HepG2 (cell line): ENCODE measurements at regions not wholly inside any gene's neighbourhood (a gene's known extent, or its start where the extent isn't known, plus 50 kb on each side); places are given as distances from the start of the nearest gene placed in this dataset.
A peak's percentile ranks its signal among the peaks of the same experiment; 100 is the strongest.

Experiments
- ATAC-seq: fragments of 200-7000 bp; cut with Tn5 transposase; 3 replicates; pipeline ENCODE4 v1.9.1; 2020; ENCODE audit warnings: mild to moderate bottlenecking, moderate library complexity
- BruUV-seq: library from RNA; stranded (reverse); fragments of 400-500 nt; replicated peaks from 2 replicates; lab custom pipeline; 2021; lab: Mats Ljungman, UMichigan
- CTCF ChIA-PET: fragments of 300-600 bp; formaldehyde crosslinking; extraction: SDS; loops from one replicate; lab custom pipeline; 2021; ENCODE audit warnings: low total read pairs, inconsistent platforms, low intra/inter-chr PET ratio; lab: Yijun Ruan, JAX
- POLR2A ChIA-PET: fragments of 350-600 bp; sonication (Branson Sonifier 250); formaldehyde crosslinking; loops from one replicate; lab custom pipeline; 2020; ENCODE audit warnings: antibody characterized with exemption, inconsistent platforms; lab: Yijun Ruan, JAX
- DNase-seq: peaks from one replicate; pipeline ENCODE4 v3.0.0-alpha.2; 2015; ENCODE audit warnings: low spot score
- FAIRE-seq: peaks from 3 replicates; lab custom pipeline; 2011; peaks lifted over from hg19 to GRCh38; lab: Jason Lieb, UNC
- H2AFZ ChIP-seq: one replicate; pipeline ENCODE4 v1.6.1; 2011; ENCODE audit warnings: low read length, inconsistent platforms
- H3K27ac ChIP-seq: fragments of 300-600 bp; 3 replicates; pipeline ENCODE4 v1.8.0; 2011; ENCODE audit warnings: mixed run types, mild to moderate bottlenecking, mixed read lengths, low read length, inconsistent platforms; ENCODE audit not compliant: insufficient read depth; ENCODE audit errors: extremely low read length
- H3K27me3 ChIP-seq, 2 experiments: fragments of 200-600 bp in 1 of 2; 2 replicates in 1 of 2; 3 replicates in 1 of 2; pipeline versions ENCODE4 v1.6.0 to v1.8.0; 2011; ENCODE audit warnings: low read length in 2 of 2, mild to moderate bottlenecking in 2 of 2, moderate library complexity in 2 of 2, inconsistent platforms in 1 of 2; ENCODE audit not compliant: insufficient read depth in 2 of 2, control insufficient read depth in 1 of 2
- H3K36me3 ChIP-seq, 2 experiments: fragments of 200-600 bp in 1 of 2; replicated peaks in 1 of 2; 2 replicates in 1 of 2; 3 replicates in 1 of 2; pipeline versions ENCODE4 v1.5.1 to v1.8.0; 2011; ENCODE audit warnings: low read length in 2 of 2, inconsistent platforms in 1 of 2; ENCODE audit not compliant: insufficient read depth in 2 of 2, control insufficient read depth in 1 of 2
- H3K4me1 ChIP-seq: 2 replicates; pipeline ENCODE4 v1.5.1; 2012; ENCODE audit warnings: low read length, inconsistent platforms; ENCODE audit not compliant: insufficient read depth
- H3K4me2 ChIP-seq: 2 replicates; pipeline ENCODE4 v1.6.0; 2011; ENCODE audit warnings: low read depth, low read length, inconsistent platforms
- H3K4me3 ChIP-seq, 3 experiments: fragments of 200-600 bp in 1 of 3; sonication (generic), shearing (Covaris generic) in 1 of 3; replicated peaks in 1 of 3; 2 replicates each; pipeline ENCODE4 v1.5.1; 2011 to 2016; ENCODE audit warnings: low read length in 3 of 3, inconsistent platforms in 2 of 3, low read depth in 2 of 3, mild to moderate bottlenecking in 2 of 3, control low read depth in 1 of 3, mixed read lengths in 1 of 3; ENCODE audit not compliant: insufficient read depth in 1 of 3
- H3K79me2 ChIP-seq: one replicate; pipeline ENCODE4 v1.6.1; 2011; ENCODE audit warnings: low read length, inconsistent platforms; ENCODE audit not compliant: insufficient read depth
- H3K9ac ChIP-seq: 2 replicates; pipeline ENCODE4 v1.6.0; 2011; ENCODE audit warnings: mild to moderate bottlenecking, low read depth, low read length, inconsistent platforms; ENCODE audit not compliant: insufficient read depth
- H3K9me3 ChIP-seq: 2 replicates; pipeline ENCODE4 v1.5.1; 2012; ENCODE audit warnings: mild to moderate bottlenecking, low read length
- H4K20me1 ChIP-seq: 2 replicates; pipeline ENCODE4 v1.6.0; 2011; ENCODE audit warnings: inconsistent platforms, mild to moderate bottlenecking, low read length, moderate library complexity; ENCODE audit not compliant: insufficient read depth
- ATF7 ChIP-seq, 2 experiments: fragments of 450-650 bp in 1 of 2; sonication (generic) in 1 of 2; formaldehyde crosslinking in 1 of 2; IDR thresholded peaks; 2 replicates each; pipeline versions ENCODE4 v1.4.0 to v1.6.1; 2016 to 2020; ENCODE audit warnings: antibody characterized with exemption in 1 of 2, mild to moderate bottlenecking in 1 of 2, missing genetic modification reagents in 1 of 2
- GFI1 ChIP-seq: sonication (generic); formaldehyde crosslinking; IDR thresholded peaks from 2 replicates; pipeline ENCODE4 v1.5.0; 2020; ENCODE audit warnings: missing genetic modification reagents, mild to moderate bottlenecking, borderline replicate concordance
- GLI4 ChIP-seq: sonication (generic); formaldehyde crosslinking; IDR thresholded peaks from 2 replicates; pipeline ENCODE4 v1.5.1; 2020; ENCODE audit warnings: missing genetic modification reagents, mild to moderate bottlenecking, moderate library complexity, borderline replicate concordance
- HNF4A ChIP-seq: sonication (generic); formaldehyde crosslinking; IDR thresholded peaks from 2 replicates; pipeline ENCODE4 v1.4.0; 2020; ENCODE audit warnings: missing genetic modification reagents
- RFX1 ChIP-seq: fragments of 450-650 bp; IDR thresholded peaks from 2 replicates; pipeline ENCODE4 v1.6.1; 2017
- SCMH1 ChIP-seq: sonication (generic); formaldehyde crosslinking; IDR thresholded peaks from 2 replicates; pipeline ENCODE4 v1.9.0; 2021; ENCODE audit warnings: missing genetic modification reagents, mild to moderate bottlenecking, borderline replicate concordance
- TGIF2 ChIP-seq: IDR thresholded peaks from 2 replicates; pipeline ENCODE4 v1.6.1; 2016; ENCODE audit warnings: control low read depth, missing compliant biosample characterization
- ZFAT ChIP-seq: sonication (generic); formaldehyde crosslinking; conservative IDR thresholded peaks from 2 replicates; pipeline ENCODE4 v1.8.1; 2023; ENCODE audit warnings: missing genetic modification reagents, inconsistent platforms
- ZKSCAN1 ChIP-seq: fragments of 150-350 bp; IDR thresholded peaks from 2 replicates; pipeline ENCODE4 v1.6.1; 2014; ENCODE audit warnings: low read length
- ZNF180 ChIP-seq: sonication (generic); formaldehyde crosslinking; IDR thresholded peaks from 2 replicates; pipeline ENCODE4 v1.4.0; 2020; ENCODE audit warnings: low read depth, missing genetic modification reagents, borderline replicate concordance
- ZNF251 ChIP-seq: sonication (generic); formaldehyde crosslinking; IDR thresholded peaks from 2 replicates; pipeline ENCODE4 v1.9.0; 2021; ENCODE audit warnings: mild to moderate bottlenecking, missing genetic modification reagents
- ZNF275 ChIP-seq: sonication (generic); formaldehyde crosslinking; IDR thresholded peaks from 2 replicates; pipeline ENCODE4 v1.8.0; 2022; ENCODE audit warnings: missing genetic modification reagents, mild to moderate bottlenecking, inconsistent platforms, borderline replicate concordance
- ZNF333 ChIP-seq: sonication (generic); formaldehyde crosslinking; IDR thresholded peaks from 2 replicates; pipeline ENCODE4 v1.4.0; 2020; ENCODE audit warnings: mild to moderate bottlenecking, missing genetic modification reagents, borderline replicate concordance
- ZNF577 ChIP-seq: sonication (generic); formaldehyde crosslinking; IDR thresholded peaks from 2 replicates; pipeline ENCODE4 v1.4.0; 2020; ENCODE audit warnings: mild to moderate bottlenecking, low read depth, missing genetic modification reagents, borderline replicate concordance
- ZNF580 ChIP-seq: IDR thresholded peaks from 2 replicates; pipeline ENCODE4 v1.6.1; 2016; ENCODE audit warnings: low read depth, borderline replicate concordance
- ZNF691 ChIP-seq: sonication (generic); formaldehyde crosslinking; IDR thresholded peaks from 2 replicates; pipeline ENCODE4 v1.4.0; 2020; ENCODE audit warnings: missing genetic modification reagents, low read depth, mild to moderate bottlenecking, borderline replicate concordance
- ZNF761 ChIP-seq: sonication (generic); formaldehyde crosslinking; conservative IDR thresholded peaks from 2 replicates; pipeline ENCODE4 v1.4.0; 2020; ENCODE audit warnings: mild to moderate bottlenecking, missing genetic modification reagents
- ZNF777 ChIP-seq: sonication (generic); formaldehyde crosslinking; IDR thresholded peaks from 2 replicates; pipeline ENCODE4 v1.4.0; 2020; ENCODE audit warnings: missing genetic modification reagents
- ZSCAN20 ChIP-seq: sonication (generic); formaldehyde crosslinking; IDR thresholded peaks from 2 replicates; pipeline ENCODE4 v1.4.0; 2020; ENCODE audit warnings: missing genetic modification reagents, mild to moderate bottlenecking, borderline replicate concordance
- WGBS: methylation state at CpG from one replicate; pipeline ENCODE4 v1.1.6; 2017; ENCODE audit warnings: low lambda C conversion rate; 5-methylcytosine and 5-hydroxymethylcytosine counted together
- in situ Hi-C: cut with HindIII; loops from 2 replicates; pipeline ENCODE4 v1.10.0; 2017; ENCODE audit warnings: low pct_unique_long_range_greater_than_20kb; ENCODE audit not compliant: extremely low pct_ligation_motif_present
- intact Hi-C: fragments of 100-400 bp; cut with micrococcal nuclease; formaldehyde crosslinking; loops from one replicate; pipeline ENCODE4 v1.10.0; 2022; ENCODE audit not compliant: unreplicated experiment

- no peak overlapping the region for H2AFZ ChIP-seq
- BruUV-seq: no TSS peak
- DNase-seq (no peak), ATAC-seq (peak; percentile 66), FAIRE-seq (no peak)
- TF ChIP-seq ZNF180 (CRISPR knock-in tag) (no peak), SCMH1 (no peak), TGIF2 (CRISPR knock-in tag) (no peak), ZSCAN20 (CRISPR knock-in tag) (no peak), ZKSCAN1 (no peak), ZNF577 (CRISPR knock-in tag) (no peak), ZNF761 (no peak)
- no peaks in the 10 kb centered on the region for H4K20me1 ChIP-seq
- no peak overlapping the region for H3K9ac ChIP-seq
- H3K4me2 ChIP-seq: no peak overlapping the region
- H3K36me3 ChIP-seq: no peaks in the 10 kb centered on the region
- no peaks in the 10 kb centered on the region for H3K79me2 ChIP-seq
- in situ Hi-C loops: no loop called here
- no peak overlapping the region for H3K27ac ChIP-seq
- no peaks in the 10 kb centered on the region for H3K9me3 ChIP-seq
- H3K4me3 ChIP-seq: no peak overlapping the region
- H3K4me1 ChIP-seq: no peaks in the 10 kb centered on the region
- POLR2A ChIA-PET: no interaction called here
- CTCF ChIA-PET: no interaction called here
- H3K27me3 ChIP-seq: peaks cover 2 to 21% of the 10 kb centered on the region in 2 experiments; a peak in 4 of 5 replicates
- intact Hi-C loops: no loop called here
- WGBS: 19% methylated on average over 4 of the region's 9 CpGs
Observed at GRCh38 chr2:230593765-230594164, 118.9 kb upstream of the CAB39 start.

GRCh38 chr2:230594286-230594840 lies 118.3 kb upstream of the CAB39 start:
- in situ Hi-C loops: no loop called here
- Histone ChIP-seq H3K27ac (no peak overlapping the region), H2AFZ (no peak overlapping the region), H3K9ac (no peak overlapping the region), H3K4me3 (no peak overlapping the region), H4K20me1 (no peaks in the 10 kb centered on the region), H3K4me1 (no peaks in the 10 kb centered on the region), H3K4me2 (no peak overlapping the region), H3K36me3 (no peaks in the 10 kb centered on the region), H3K27me3 (peaks cover 2 to 21% of the 10 kb centered on the region in 2 experiments; a peak in 4 of 5 replicates), H3K79me2 (no peaks in the 10 kb centered on the region), H3K9me3 (no peaks in the 10 kb centered on the region)
- DNase-seq: no peak
- FAIRE-seq: no peak
- no TSS peak for BruUV-seq
- ChIA-PET POLR2A (no interaction called here), CTCF (no interaction called here)
- WGBS: 68% methylated on average over 2 of the region's 3 CpGs
- intact Hi-C loops: no loop called here
- peak; percentile 23; the same call in 1 of the 3 replicates for ATAC-seq
- TF ChIP-seq HNF4A (CRISPR knock-in tag): no peak
- TF ChIP-seq ZNF275 (CRISPR knock-in tag): no peak
- no peak for TF ChIP-seq GFI1 (CRISPR knock-in tag)
- TF ChIP-seq ZNF777 (CRISPR knock-in tag): no peak
- TF ChIP-seq GLI4 (CRISPR knock-in tag): no peak
- TF ChIP-seq ATF7 (IDR thresholded peaks at IDR 0.05): no peak
- no peak for TF ChIP-seq ATF7 (CRISPR knock-in tag; IDR thresholded peaks at IDR 0.05)
- no peak for TF ChIP-seq RFX1
- TF ChIP-seq ZNF580: no peak
- no peak for TF ChIP-seq ZFAT (CRISPR knock-in tag)
- no peak for TF ChIP-seq ZNF333 (CRISPR knock-in tag)
- TF ChIP-seq ZNF251: no peak
- no peak for TF ChIP-seq ZNF691 (CRISPR knock-in tag)
